HCT116 (cell line): ENCODE measurements at regions not wholly inside any gene's neighbourhood (a gene's known extent, or its start where the extent isn't known, plus 50 kb on each side); places are given as distances from the start of the nearest gene placed in this dataset.

Experiments used
- ATAC-seq: fragments of 200-7000 bp; cut with Tn5 transposase; 2 replicates; pipeline ENCODE4 v1.9.1; 2020; ENCODE audit warnings: mild to moderate bottlenecking, moderate library complexity
- BruUV-seq: library from RNA; stranded (reverse); fragments of 400-500 nt; replicated peaks from 2 replicates; lab custom pipeline; 2021; lab: Mats Ljungman, UMichigan
- CTCF ChIA-PET: fragments of 300-600 bp; sonication (Branson Sonifier 250); formaldehyde crosslinking; loops from one replicate; lab custom pipeline; 2021; ENCODE audit warnings: antibody characterized with exemption; lab: Charles Lee
- POLR2A ChIA-PET: fragments of 300-600, 350-600 bp; sonication (Branson Sonifier 250); formaldehyde crosslinking; loops from one replicate; lab custom pipeline; 2021; ENCODE audit warnings: antibody characterized with exemption; lab: Charles Lee
- RAD21 ChIA-PET, 2 experiments: fragments of 300-600 bp; sonication (Branson Sonifier 250); formaldehyde crosslinking; loops; one replicate each; lab custom pipeline; 2023; ENCODE audit warnings: low total read pairs in 2 of 2; ENCODE audit not compliant: uncharacterized antibody in 2 of 2, unreplicated experiment in 2 of 2, low non-redundant PET in 1 of 2; lab: Charles Lee
- DNase-seq: peaks from one replicate; pipeline ENCODE4 v3.0.0-alpha.2; 2010; ENCODE audit warnings: low read depth, low spot score
- H2AFZ ChIP-seq: fragments of 200-600 bp; shearing (Covaris generic), sonication (generic); 2 replicates; pipeline ENCODE4 v1.6.1; 2017; ENCODE audit warnings: low read depth, mixed run types, mixed read lengths, antibody characterized with exemption, low read length; ENCODE audit not compliant: poor library complexity, severe bottlenecking
- H3K27ac ChIP-seq: 2 replicates; pipeline ENCODE4 v1.5.1; 2012; ENCODE audit warnings: low read depth, low read length
- H3K27me3 ChIP-seq: fragments of 200-600 bp; sonication (generic); 2 replicates; pipeline ENCODE4 v1.6.1; 2016; ENCODE audit warnings: mixed run types, low read length, mixed read lengths; ENCODE audit not compliant: insufficient read depth
- H3K36me3 ChIP-seq, 2 experiments: fragments of 200-500 bp in 1 of 2; fragments of 200-600 bp in 1 of 2; sonication (Bioruptor generic) in 1 of 2; sonication (generic) in 1 of 2; 2 replicates each; pipeline versions ENCODE4 v1.5.1 to v1.6.1; 2014 to 2016; ENCODE audit warnings: low read length in 2 of 2, inconsistent platforms in 1 of 2, mixed read lengths in 1 of 2, mixed run types in 1 of 2; ENCODE audit not compliant: insufficient read depth in 2 of 2, control insufficient read depth in 1 of 2
- H3K4me1 ChIP-seq, 2 experiments: fragments of 200-600 bp in 1 of 2; sonication (generic) in 1 of 2; 2 replicates each; pipeline versions ENCODE4 v1.5.1 to v1.6.1; 2012 to 2017; ENCODE audit warnings: low read length in 2 of 2, inconsistent platforms in 1 of 2, mild to moderate bottlenecking in 1 of 2, mixed read lengths in 1 of 2, mixed run types in 1 of 2, moderate library complexity in 1 of 2; ENCODE audit not compliant: insufficient read depth in 2 of 2, control insufficient read depth in 1 of 2
- H3K4me2 ChIP-seq: fragments of 200-600 bp; sonication (generic); 2 replicates; pipeline ENCODE4 v1.6.1; 2017; ENCODE audit warnings: mixed run types, low read length, mixed read lengths
- H3K4me3 ChIP-seq, 2 experiments: fragments of 200-600 bp in 1 of 2; sonication (generic) in 1 of 2; replicated peaks in 1 of 2; 2 replicates each; pipeline ENCODE4 v1.5.1; 2011 to 2016; ENCODE audit warnings: low read length in 2 of 2, control low read depth in 1 of 2, low read depth in 1 of 2, mild to moderate bottlenecking in 1 of 2, mixed read lengths in 1 of 2, mixed run types in 1 of 2
- H3K79me2 ChIP-seq: fragments of 200-600 bp; sonication (generic); 2 replicates; pipeline ENCODE4 v1.6.1; 2017; ENCODE audit warnings: mild to moderate bottlenecking, mixed run types, low read length, moderate library complexity, mixed read lengths; ENCODE audit not compliant: insufficient read depth
- H3K9ac ChIP-seq: fragments of 200-600 bp; sonication (generic); 2 replicates; pipeline ENCODE4 v1.6.1; 2016; ENCODE audit warnings: low read length, mixed read lengths
- H3K9me2 ChIP-seq: fragments of 200-600 bp; sonication (generic), shearing (Covaris generic); 2 replicates; pipeline ENCODE4 v1.6.1; 2017; ENCODE audit warnings: mixed run types, mild to moderate bottlenecking, moderate library complexity; ENCODE audit not compliant: insufficient read depth
- H3K9me3 ChIP-seq, 2 experiments: fragments of 200-500 bp in 1 of 2; fragments of 200-600 bp in 1 of 2; sonication (Bioruptor generic) in 1 of 2; sonication (generic) in 1 of 2; 2 replicates each; pipeline ENCODE4 v1.6.1; 2014 to 2017; ENCODE audit warnings: low read length in 2 of 2, mixed read lengths in 2 of 2, inconsistent platforms in 1 of 2, low read depth in 1 of 2, mild to moderate bottlenecking in 1 of 2, mixed run types in 1 of 2, moderate library complexity in 1 of 2; ENCODE audit not compliant: control insufficient read depth in 1 of 2, insufficient read depth in 1 of 2
- H4K20me1 ChIP-seq: fragments of 200-600 bp; sonication (generic), shearing (Covaris generic); 2 replicates; pipeline ENCODE4 v1.6.1; 2017; ENCODE audit warnings: mixed run types, mild to moderate bottlenecking, moderate library complexity; ENCODE audit not compliant: insufficient read depth
- ELF1 ChIP-seq: IDR thresholded peaks from 2 replicates; pipeline ENCODE4 v1.6.1; 2012; ENCODE audit warnings: low read depth, borderline replicate concordance
- EZH2phosphoT487 ChIP-seq: fragments of 200-600 bp; IDR thresholded peaks from 2 replicates; pipeline ENCODE4 v1.6.1; 2018; ENCODE audit warnings: antibody characterized with exemption, borderline replicate concordance
- FOSL1 ChIP-seq: IDR thresholded peaks from 2 replicates; pipeline ENCODE4 v1.6.1; 2012; ENCODE audit warnings: low read depth
- JUND ChIP-seq: IDR thresholded peaks from 2 replicates; pipeline ENCODE4 v1.6.1; 2012
- POLR2A ChIP-seq: IDR thresholded peaks from 2 replicates; pipeline ENCODE4 v1.7.0; 2011; ENCODE audit warnings: borderline replicate concordance; ENCODE audit not compliant: insufficient read depth, insufficient read length; ENCODE audit errors: extremely low read depth
- SIN3A ChIP-seq: IDR thresholded peaks from 2 replicates; pipeline ENCODE4 v1.6.1; 2012; ENCODE audit warnings: low read depth
- SP1 ChIP-seq: IDR thresholded peaks from 2 replicates; pipeline ENCODE4 v1.6.1; 2012; ENCODE audit warnings: low read depth
- YY1 ChIP-seq: IDR thresholded peaks from 2 replicates; pipeline ENCODE4 v1.6.1; 2011; ENCODE audit warnings: low read length, low read depth, moderate library complexity, mild to moderate bottlenecking; ENCODE audit not compliant: insufficient replicate concordance; ENCODE audit errors: extremely low read depth
- ZNF274 ChIP-seq: fragments of 200-500 bp; sonication (Bioruptor generic); IDR thresholded peaks from 2 replicates; pipeline ENCODE4 v1.6.1; 2014; ENCODE audit warnings: mild to moderate bottlenecking, low read depth, low read length, inconsistent platforms
- intact Hi-C: fragments of 100-400 bp; cut with micrococcal nuclease; formaldehyde crosslinking; loops from 2 replicates; pipeline ENCODE4 v1.10.0; 2022
- TF ChIP-seq, protein P1 (sequence below), 3 experiments: fragments of 200-600 bp in 1 of 3; sonication (generic) in 1 of 3; IDR thresholded peaks in 2 of 3; conservative IDR thresholded peaks in 1 of 3; 2 replicates each; pipeline ENCODE4 v1.5.1; 2012 to 2017; ENCODE audit warnings: low read depth in 2 of 3, low read length in 2 of 3, antibody characterized with exemption in 1 of 3, borderline replicate concordance in 1 of 3, control low read depth in 1 of 3, mild to moderate bottlenecking in 1 of 3, mixed read lengths in 1 of 3, mixed run types in 1 of 3, moderate library complexity in 1 of 3; ENCODE audit not compliant: insufficient read depth in 1 of 3
- TF ChIP-seq, protein P2 (sequence below): IDR thresholded peaks from 2 replicates; pipeline ENCODE4 v1.6.1; 2012

DNA sequence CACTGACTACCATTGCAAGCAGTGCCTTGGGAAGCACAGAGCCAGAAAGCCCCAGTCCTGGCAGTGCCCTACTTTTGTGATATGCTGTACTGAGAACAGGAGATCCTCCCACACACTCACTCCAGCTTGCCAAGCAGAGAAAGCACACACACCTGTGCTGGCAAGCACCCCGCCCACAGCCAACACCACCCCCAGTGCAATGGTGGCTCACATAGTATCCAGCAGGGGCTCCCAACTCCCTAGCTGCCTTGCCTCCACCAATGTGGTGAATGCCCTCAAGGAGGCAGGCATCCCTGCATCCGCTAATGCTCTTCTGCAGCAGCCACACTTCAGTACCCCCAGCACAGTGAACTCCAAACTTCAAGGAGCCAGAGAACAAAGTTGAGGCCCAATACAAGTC, 1655.8 kb downstream of the SUCLG1 start (continued):
- TF ChIP-seq, protein P1, sequence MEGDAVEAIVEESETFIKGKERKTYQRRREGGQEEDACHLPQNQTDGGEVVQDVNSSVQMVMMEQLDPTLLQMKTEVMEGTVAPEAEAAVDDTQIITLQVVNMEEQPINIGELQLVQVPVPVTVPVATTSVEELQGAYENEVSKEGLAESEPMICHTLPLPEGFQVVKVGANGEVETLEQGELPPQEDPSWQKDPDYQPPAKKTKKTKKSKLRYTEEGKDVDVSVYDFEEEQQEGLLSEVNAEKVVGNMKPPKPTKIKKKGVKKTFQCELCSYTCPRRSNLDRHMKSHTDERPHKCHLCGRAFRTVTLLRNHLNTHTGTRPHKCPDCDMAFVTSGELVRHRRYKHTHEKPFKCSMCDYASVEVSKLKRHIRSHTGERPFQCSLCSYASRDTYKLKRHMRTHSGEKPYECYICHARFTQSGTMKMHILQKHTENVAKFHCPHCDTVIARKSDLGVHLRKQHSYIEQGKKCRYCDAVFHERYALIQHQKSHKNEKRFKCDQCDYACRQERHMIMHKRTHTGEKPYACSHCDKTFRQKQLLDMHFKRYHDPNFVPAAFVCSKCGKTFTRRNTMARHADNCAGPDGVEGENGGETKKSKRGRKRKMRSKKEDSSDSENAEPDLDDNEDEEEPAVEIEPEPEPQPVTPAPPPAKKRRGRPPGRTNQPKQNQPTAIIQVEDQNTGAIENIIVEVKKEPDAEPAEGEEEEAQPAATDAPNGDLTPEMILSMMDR (IDR thresholded peaks at IDR 0.05 in 2 of 3, conservative IDR thresholded peaks at IDR 0.05 in 1 of 3; ENCODE audit: borderline replicate concordance in 1 of 3, insufficient read depth in 1 of 3, low read depth in 2 of 3, low read length in 2 of 3): no peak
- no peak for TF ChIP-seq ELF1
- TF ChIP-seq POLR2A: no peak
- no peak for TF ChIP-seq JUND
- no peak for TF ChIP-seq YY1
- no peak for TF ChIP-seq SP1
- no peak for TF ChIP-seq FOSL1
- no peak for TF ChIP-seq SIN3A
- no peak for TF ChIP-seq EZH2phosphoT487

DNA sequence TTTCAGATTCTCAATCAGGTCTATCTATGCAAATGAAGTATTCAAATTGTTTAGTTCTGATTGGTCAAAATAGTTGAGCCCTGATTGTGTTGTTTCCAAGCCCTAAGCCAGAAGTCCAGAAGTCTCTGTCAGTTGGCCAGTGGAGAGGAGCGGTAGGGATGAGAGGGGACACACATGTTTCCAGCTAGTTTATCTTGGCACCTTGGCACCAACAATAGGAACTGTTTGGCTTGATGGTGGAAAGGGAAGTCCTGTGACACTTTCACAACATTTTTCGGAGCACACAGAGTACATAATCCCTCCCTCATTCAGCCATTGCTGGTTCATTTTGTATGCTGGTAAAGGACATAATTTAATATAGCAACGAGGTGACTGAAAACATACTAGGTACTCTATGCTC, 1661.6 kb downstream of the SUCLG1 start:
- H3K4me3 ChIP-seq: no peak overlapping the region
- no peak overlapping the region for H3K27ac ChIP-seq
- POLR2A ChIA-PET: no interaction called here
- no peaks in the 10 kb centered on the region for H3K36me3 ChIP-seq
- TF ChIP-seq EZH2phosphoT487 (no peak), ZNF274 (no peak), ELF1 (no peak), YY1 (no peak)
- TF ChIP-seq, protein P1 (IDR thresholded peaks at IDR 0.05 in 2 of 3, conservative IDR thresholded peaks at IDR 0.05 in 1 of 3; ENCODE audit: borderline replicate concordance in 1 of 3, insufficient read depth in 1 of 3, low read depth in 2 of 3, low read length in 2 of 3): no peak
- TF ChIP-seq, protein P2, sequence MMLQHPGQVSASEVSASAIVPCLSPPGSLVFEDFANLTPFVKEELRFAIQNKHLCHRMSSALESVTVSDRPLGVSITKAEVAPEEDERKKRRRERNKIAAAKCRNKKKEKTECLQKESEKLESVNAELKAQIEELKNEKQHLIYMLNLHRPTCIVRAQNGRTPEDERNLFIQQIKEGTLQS: no peak
- ATAC-seq: no peak
- no peaks in the 10 kb centered on the region for H3K27me3 ChIP-seq
- H4K20me1 ChIP-seq: no peaks in the 10 kb centered on the region
- no TSS peak for BruUV-seq
- no peaks in the 10 kb centered on the region for H3K9me3 ChIP-seq
- H3K79me2 ChIP-seq: no peaks in the 10 kb centered on the region
- DNase-seq: no peak
- RAD21 ChIA-PET: no interaction called here
- H3K4me2 ChIP-seq: no peak overlapping the region
- H3K9me2 ChIP-seq: no peaks in the 10 kb centered on the region
- CTCF ChIA-PET: no interaction called here
- intact Hi-C loops: no loop called here
- H3K4me1 ChIP-seq: peaks cover 7 to 13% of the 10 kb centered on the region in 2 experiments; a peak in 3 of 4 replicates
- H2AFZ ChIP-seq: peak overlapping the region; percentile 67
- H3K9ac ChIP-seq: no peak overlapping the region
